ENCODE measurements at regions not wholly inside any gene's neighbourhood (a gene's known extent, or its start where the extent isn't known, plus 50 kb on each side); places are given as distances from the start of the nearest gene placed in this dataset.

GRCh38 chr6:79302341-79302740 is 67.9 kb upstream of the HMGN3 start:
- TF ChIP-seq CTCF (IDR thresholded peaks at IDR 0.05) (no peak), POLR2A (IDR thresholded peaks at IDR 0.05) (no peak)

Data from testis (tissue), 2 donors.